ENCODE measurements at regions not wholly inside any gene's neighbourhood (a gene's known extent, or its start where the extent isn't known, plus 50 kb on each side); places are given as distances from the start of the nearest gene placed in this dataset.

DNA sequence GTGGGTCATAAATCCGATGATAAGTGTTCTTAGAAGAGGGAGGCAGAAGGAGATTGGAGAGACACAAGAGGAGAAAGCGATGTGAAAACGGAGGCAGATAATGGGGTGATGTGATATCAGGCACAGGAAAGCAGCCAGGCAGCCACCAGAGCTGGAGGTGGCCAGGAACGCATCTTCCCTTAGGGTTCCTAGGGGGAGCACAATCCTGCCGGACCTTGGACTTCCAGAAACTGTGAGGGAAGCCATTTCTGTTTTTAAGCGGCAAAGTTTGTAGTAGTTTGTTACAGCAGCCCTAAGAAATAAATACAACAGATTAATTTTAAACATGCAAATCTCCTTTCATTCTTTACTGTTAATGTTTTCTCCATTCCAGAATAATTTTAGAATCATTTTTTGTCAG, 259.9 kb upstream of the TMC3 start:
- TF ChIP-seq POLR2AphosphoS5 (IDR thresholded peaks at IDR 0.05; ENCODE audit: low read depth, low read length) (no peak), POLR2A (IDR thresholded peaks at IDR 0.05; ENCODE audit: low read depth, low read length) (no peak)
